Osteoblast (primary cell): ENCODE measurements at regions not wholly inside any gene's neighbourhood (a gene's known extent, or its start where the extent isn't known, plus 50 kb on each side); places are given as distances from the start of the nearest gene placed in this dataset.
"Not testable (repeated sequence)": the region's sequence is repeated elsewhere in the genome, so short reads cannot be mapped to it uniquely, and the experiment has no call there.

Experiments
- DNase-seq: peaks from one replicate; pipeline ENCODE4 v3.0.0; 2011; ENCODE audit warnings: low spot score, mixed read lengths; ENCODE audit not compliant: insufficient read length; ENCODE audit errors: missing footprints
- H2AFZ ChIP-seq: 2 replicates; pipeline ENCODE4 v1.6.0; 2011; ENCODE audit warnings: mild to moderate bottlenecking, low read length
- H3K27ac ChIP-seq: 2 replicates; pipeline ENCODE4 v1.5.1; 2011; ENCODE audit warnings: mild to moderate bottlenecking, low read depth, low read length, moderate library complexity
- H3K27me3 ChIP-seq: 2 replicates; pipeline ENCODE4 v1.6.0; 2012; ENCODE audit warnings: mild to moderate bottlenecking, control low read depth, inconsistent platforms, low read length, moderate library complexity; ENCODE audit not compliant: insufficient read depth
- H3K36me3 ChIP-seq: 2 replicates; pipeline ENCODE4 v1.5.1; 2011; ENCODE audit warnings: mild to moderate bottlenecking, low read length, control low read depth, moderate library complexity; ENCODE audit not compliant: insufficient read depth
- H3K4me1 ChIP-seq: 2 replicates; pipeline ENCODE4 v1.5.1; 2011; ENCODE audit warnings: mild to moderate bottlenecking, low read length, control low read depth, moderate library complexity; ENCODE audit not compliant: insufficient read depth
- H3K4me2 ChIP-seq: 2 replicates; pipeline ENCODE4 v1.6.0; 2011; ENCODE audit warnings: mild to moderate bottlenecking, low read length; ENCODE audit not compliant: insufficient read depth
- H3K4me3 ChIP-seq: fragments of 200-600 bp; sonication (generic); 3 replicates; pipeline ENCODE4 v1.5.1; 2012; ENCODE audit warnings: mild to moderate bottlenecking, low read length, inconsistent platforms; ENCODE audit not compliant: insufficient read depth
- H3K79me2 ChIP-seq: 2 replicates; pipeline ENCODE4 v1.6.0; 2012; ENCODE audit warnings: mild to moderate bottlenecking, low read length, control low read depth, inconsistent platforms; ENCODE audit not compliant: insufficient read depth
- H3K9me3 ChIP-seq: 2 replicates; pipeline ENCODE4 v1.5.1; 2011; ENCODE audit warnings: low read depth, low read length, control low read depth
- H4K20me1 ChIP-seq: 2 replicates; pipeline ENCODE4 v1.6.0; 2012; ENCODE audit warnings: mild to moderate bottlenecking, low read length, control low read depth; ENCODE audit not compliant: insufficient read depth
- CTCF ChIP-seq: IDR thresholded peaks from 2 replicates; pipeline ENCODE4 v1.5.1; 2011; ENCODE audit warnings: mild to moderate bottlenecking, low read depth, low read length, moderate library complexity; ENCODE audit errors: extremely low read depth

- Histone ChIP-seq H3K4me1 (no peaks in the 10 kb centered on the region), H3K9me3 (no peaks in the 10 kb centered on the region), H3K79me2 (no peaks in the 10 kb centered on the region), H3K27me3 (peaks cover 28% of the 10 kb centered on the region), H3K4me3 (no peak overlapping the region), H3K4me2 (no peak overlapping the region), H2AFZ (no peak overlapping the region), H3K27ac (no peak overlapping the region), H4K20me1 (no peaks in the 10 kb centered on the region), H3K36me3 (no peaks in the 10 kb centered on the region)
- TF ChIP-seq CTCF, result no peak
- no peak for DNase-seq
These were observed 124.9 kb upstream of the PRR20G start for GRCh38 chr3:127412578-127413317.

DNA sequence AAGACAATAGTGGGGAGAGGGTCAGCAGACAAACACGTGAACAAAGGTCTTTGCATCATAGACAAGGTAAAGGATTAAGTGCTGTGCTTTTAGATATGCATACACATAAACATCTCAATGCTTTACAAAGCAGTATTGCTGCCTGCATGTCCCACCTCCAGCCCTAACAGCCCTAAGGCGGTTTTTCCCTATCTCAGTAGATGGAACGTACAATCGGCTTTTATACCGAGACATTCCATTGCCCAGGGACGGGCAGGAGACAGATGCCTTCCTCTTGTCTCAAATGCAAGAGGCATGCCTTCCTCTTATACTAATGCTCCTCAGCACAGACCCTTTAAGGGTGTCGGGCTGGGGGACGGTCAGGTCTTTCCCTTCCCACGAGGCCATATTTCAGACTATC lies 124.0 kb upstream of the PRR20G start:
- H3K4me3 ChIP-seq, DNase-seq, H3K9me3 ChIP-seq, H3K4me1 ChIP-seq, H2AFZ ChIP-seq, H3K4me2 ChIP-seq, H3K27ac ChIP-seq, H4K20me1 ChIP-seq, H3K36me3 ChIP-seq, H3K79me2 ChIP-seq: not testable (repeated sequence)
- peaks cover 20% of the 10 kb centered on the region for H3K27me3 ChIP-seq

DNA sequence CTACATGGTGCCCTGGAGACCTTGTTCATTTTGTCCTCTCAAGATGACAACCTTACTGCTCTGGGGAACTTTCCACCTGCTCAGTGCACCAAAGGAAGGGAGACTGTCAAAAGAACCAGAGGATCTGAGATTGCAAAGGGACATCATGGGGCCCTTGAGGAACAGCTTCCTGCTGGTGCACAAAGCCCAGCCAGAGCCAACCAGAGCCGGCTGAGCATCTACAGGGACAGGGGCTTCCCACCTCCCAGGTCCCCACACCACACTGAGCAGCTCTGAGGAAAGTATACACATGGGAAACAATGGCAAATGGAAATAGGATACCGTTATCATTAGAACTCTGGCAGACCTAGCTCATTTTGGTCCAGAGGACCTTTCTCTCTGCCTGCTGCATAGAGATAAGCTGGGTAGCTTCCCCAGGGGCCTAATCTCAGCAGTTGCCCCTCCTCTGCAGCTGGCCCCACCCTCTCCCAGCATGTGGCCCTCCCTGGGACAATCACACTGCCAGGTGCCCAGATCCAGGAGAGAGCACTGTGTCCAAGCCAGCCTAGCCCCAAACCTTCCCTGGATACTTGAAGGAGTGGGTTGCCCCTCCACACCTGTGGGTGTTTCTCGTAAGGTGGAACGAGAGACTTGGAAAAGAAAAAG lies 123.4 kb upstream of the PRR20G start:
- H4K20me1 ChIP-seq, result no peaks in the 10 kb centered on the region
- no peaks in the 10 kb centered on the region for H3K79me2 ChIP-seq
- no peak for DNase-seq
- no peak for TF ChIP-seq CTCF
- H3K9me3 ChIP-seq, result no peaks in the 10 kb centered on the region
- no peak overlapping the region for H2AFZ ChIP-seq
- H3K27me3 ChIP-seq, result peaks cover 13% of the 10 kb centered on the region
- H3K4me2 ChIP-seq, result no peak overlapping the region
- no peak overlapping the region for H3K27ac ChIP-seq
- no peaks in the 10 kb centered on the region for H3K4me1 ChIP-seq
- no peak overlapping the region for H3K4me3 ChIP-seq
- no peaks in the 10 kb centered on the region for H3K36me3 ChIP-seq

GRCh38 chr3:127410678-127411077 lies 122.8 kb upstream of the PRR20G start:
- no peak overlapping the region for H3K27ac ChIP-seq
- TF ChIP-seq CTCF, result no peak
- DNase-seq, result no peak
- no peaks in the 10 kb centered on the region for H3K4me1 ChIP-seq
- H3K9me3 ChIP-seq, result no peaks in the 10 kb centered on the region
- H2AFZ ChIP-seq, result no peak overlapping the region
- no peaks in the 10 kb centered on the region for H4K20me1 ChIP-seq
- no peak overlapping the region for H3K4me2 ChIP-seq
- no peaks in the 10 kb centered on the region for H3K36me3 ChIP-seq
- H3K79me2 ChIP-seq, result no peaks in the 10 kb centered on the region
- H3K4me3 ChIP-seq, result no peak overlapping the region
- peaks cover 13% of the 10 kb centered on the region for H3K27me3 ChIP-seq
